HL-60 (cell line): ENCODE measurements at regions not wholly inside any gene's neighbourhood (a gene's known extent, or its start where the extent isn't known, plus 50 kb on each side); places are given as distances from the start of the nearest gene placed in this dataset.

ENCODE experiments used
- DNase-seq, 2 experiments: peaks; one replicate each; pipeline ENCODE4 v3.0.0-alpha.2; 2010 to 2020; ENCODE audit warnings: low read depth in 1 of 2, low spot score in 1 of 2
- H3K27ac ChIP-seq: fragments of 250-450 bp; sonication (Bioruptor Pico); replicated peaks from 2 replicates; pipeline ENCODE4 v1.5.1; 2020; ENCODE audit warnings: mild to moderate bottlenecking, moderate library complexity
- H3K27me3 ChIP-seq: fragments of 250-450 bp; sonication (Bioruptor Pico); 2 replicates; pipeline ENCODE4 v1.5.1; 2021; ENCODE audit warnings: mild to moderate bottlenecking, moderate library complexity; ENCODE audit not compliant: insufficient read depth, poor library complexity, severe bottlenecking
- H3K4me3 ChIP-seq: replicated peaks from 2 replicates; pipeline ENCODE4 v1.5.1; 2011; ENCODE audit warnings: mild to moderate bottlenecking, control low read depth, low read length; ENCODE audit not compliant: insufficient read depth
- GABPA ChIP-seq: IDR thresholded peaks from 2 replicates; pipeline ENCODE4 v1.6.1; 2012; ENCODE audit warnings: low read depth
- POLR2AphosphoS5 ChIP-seq: IDR thresholded peaks from 2 replicates; pipeline ENCODE4 v1.6.1; 2012; ENCODE audit warnings: low read depth
- SPI1 ChIP-seq: IDR thresholded peaks from 2 replicates; pipeline ENCODE4 v1.6.1; 2012; ENCODE audit warnings: low read depth, mild to moderate bottlenecking, borderline replicate concordance
- TF ChIP-seq, protein P1 (sequence below): IDR thresholded peaks from one replicate; pipeline ENCODE4 v1.5.1; 2011; ENCODE audit warnings: low read length, control low read depth, inconsistent platforms; ENCODE audit not compliant: insufficient read depth
- TF ChIP-seq, protein P2 (sequence below): IDR thresholded peaks from 2 replicates; pipeline ENCODE4 v1.6.1; 2012; ENCODE audit warnings: low read depth; ENCODE audit not compliant: insufficient replicate concordance

DNA sequence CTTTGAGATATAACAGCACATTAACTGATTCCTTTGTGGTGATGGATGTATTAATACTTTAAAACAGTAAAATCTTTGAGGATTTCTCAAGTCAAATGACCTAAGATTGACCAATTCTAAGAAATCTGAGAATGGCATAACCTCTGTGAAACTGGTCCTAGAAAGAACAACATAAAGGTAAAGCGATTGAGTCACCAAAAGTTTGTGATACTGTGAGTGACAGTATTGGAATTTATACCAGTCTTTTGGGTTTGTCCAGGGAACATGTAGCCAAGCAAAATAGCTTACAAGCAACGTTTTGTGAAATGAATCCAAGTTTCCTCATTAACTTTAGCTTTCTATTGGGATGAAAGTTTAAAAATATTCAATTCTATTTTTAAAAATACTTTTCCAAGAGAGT is 157.4 kb upstream of the TMEM196 start:
- Histone ChIP-seq H3K4me3 (no peak overlapping the region), H3K27me3 (no peaks in the 10 kb centered on the region), H3K27ac (no peak overlapping the region)
- no peak for DNase-seq
- TF ChIP-seq SPI1 (no peak), POLR2AphosphoS5 (no peak), GABPA (no peak)
- TF ChIP-seq, protein P1, sequence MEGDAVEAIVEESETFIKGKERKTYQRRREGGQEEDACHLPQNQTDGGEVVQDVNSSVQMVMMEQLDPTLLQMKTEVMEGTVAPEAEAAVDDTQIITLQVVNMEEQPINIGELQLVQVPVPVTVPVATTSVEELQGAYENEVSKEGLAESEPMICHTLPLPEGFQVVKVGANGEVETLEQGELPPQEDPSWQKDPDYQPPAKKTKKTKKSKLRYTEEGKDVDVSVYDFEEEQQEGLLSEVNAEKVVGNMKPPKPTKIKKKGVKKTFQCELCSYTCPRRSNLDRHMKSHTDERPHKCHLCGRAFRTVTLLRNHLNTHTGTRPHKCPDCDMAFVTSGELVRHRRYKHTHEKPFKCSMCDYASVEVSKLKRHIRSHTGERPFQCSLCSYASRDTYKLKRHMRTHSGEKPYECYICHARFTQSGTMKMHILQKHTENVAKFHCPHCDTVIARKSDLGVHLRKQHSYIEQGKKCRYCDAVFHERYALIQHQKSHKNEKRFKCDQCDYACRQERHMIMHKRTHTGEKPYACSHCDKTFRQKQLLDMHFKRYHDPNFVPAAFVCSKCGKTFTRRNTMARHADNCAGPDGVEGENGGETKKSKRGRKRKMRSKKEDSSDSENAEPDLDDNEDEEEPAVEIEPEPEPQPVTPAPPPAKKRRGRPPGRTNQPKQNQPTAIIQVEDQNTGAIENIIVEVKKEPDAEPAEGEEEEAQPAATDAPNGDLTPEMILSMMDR: no peak
- TF ChIP-seq, protein P2, sequence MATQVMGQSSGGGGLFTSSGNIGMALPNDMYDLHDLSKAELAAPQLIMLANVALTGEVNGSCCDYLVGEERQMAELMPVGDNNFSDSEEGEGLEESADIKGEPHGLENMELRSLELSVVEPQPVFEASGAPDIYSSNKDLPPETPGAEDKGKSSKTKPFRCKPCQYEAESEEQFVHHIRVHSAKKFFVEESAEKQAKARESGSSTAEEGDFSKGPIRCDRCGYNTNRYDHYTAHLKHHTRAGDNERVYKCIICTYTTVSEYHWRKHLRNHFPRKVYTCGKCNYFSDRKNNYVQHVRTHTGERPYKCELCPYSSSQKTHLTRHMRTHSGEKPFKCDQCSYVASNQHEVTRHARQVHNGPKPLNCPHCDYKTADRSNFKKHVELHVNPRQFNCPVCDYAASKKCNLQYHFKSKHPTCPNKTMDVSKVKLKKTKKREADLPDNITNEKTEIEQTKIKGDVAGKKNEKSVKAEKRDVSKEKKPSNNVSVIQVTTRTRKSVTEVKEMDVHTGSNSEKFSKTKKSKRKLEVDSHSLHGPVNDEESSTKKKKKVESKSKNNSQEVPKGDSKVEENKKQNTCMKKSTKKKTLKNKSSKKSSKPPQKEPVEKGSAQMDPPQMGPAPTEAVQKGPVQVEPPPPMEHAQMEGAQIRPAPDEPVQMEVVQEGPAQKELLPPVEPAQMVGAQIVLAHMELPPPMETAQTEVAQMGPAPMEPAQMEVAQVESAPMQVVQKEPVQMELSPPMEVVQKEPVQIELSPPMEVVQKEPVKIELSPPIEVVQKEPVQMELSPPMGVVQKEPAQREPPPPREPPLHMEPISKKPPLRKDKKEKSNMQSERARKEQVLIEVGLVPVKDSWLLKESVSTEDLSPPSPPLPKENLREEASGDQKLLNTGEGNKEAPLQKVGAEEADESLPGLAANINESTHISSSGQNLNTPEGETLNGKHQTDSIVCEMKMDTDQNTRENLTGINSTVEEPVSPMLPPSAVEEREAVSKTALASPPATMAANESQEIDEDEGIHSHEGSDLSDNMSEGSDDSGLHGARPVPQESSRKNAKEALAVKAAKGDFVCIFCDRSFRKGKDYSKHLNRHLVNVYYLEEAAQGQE: no peak

DNA sequence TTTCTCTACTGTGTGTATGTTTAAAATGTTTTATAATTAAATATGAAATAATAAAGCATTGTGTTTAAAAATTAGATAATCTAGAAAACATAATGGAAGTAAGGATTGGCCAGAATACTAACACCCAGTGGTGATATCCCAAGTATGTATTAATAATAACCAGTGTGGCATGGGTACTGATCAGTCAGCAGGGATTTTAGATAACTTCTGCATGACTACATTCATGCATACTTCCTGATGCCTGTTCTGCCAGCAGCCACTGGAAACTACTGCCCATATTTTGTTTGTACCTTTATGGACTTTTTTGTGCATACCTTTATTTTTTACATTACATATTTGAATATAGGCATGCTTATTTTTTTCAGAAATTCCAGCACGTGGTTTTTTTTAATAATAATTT is 156.6 kb upstream of the TMEM196 start:
- TF ChIP-seq, protein P1: no peak
- TF ChIP-seq POLR2AphosphoS5 (no peak), GABPA (no peak), SPI1 (no peak)
- TF ChIP-seq, protein P2: no peak
- no peak for DNase-seq
- H3K4me3 ChIP-seq: no peak overlapping the region
- H3K27me3 ChIP-seq: no peaks in the 10 kb centered on the region
- no peak overlapping the region for H3K27ac ChIP-seq

DNA sequence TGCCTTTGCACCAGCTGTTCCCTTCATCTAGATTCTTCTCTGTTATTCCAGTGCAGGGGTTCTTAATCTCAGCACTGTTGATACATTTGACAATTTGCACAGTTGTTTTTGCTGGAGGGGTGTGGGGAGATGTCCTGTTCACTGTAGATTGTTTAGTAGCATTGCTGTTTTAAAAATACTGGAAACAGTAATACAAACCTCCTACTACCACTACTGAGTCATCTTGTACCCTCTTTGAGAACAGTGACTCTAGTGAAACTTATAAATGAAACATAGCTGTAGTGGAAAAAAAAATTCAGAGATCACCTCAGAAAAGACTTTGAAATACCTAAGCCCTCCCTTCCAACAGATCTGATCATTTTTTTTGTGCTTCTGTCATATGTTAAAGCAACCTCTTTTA is 154.8 kb upstream of the TMEM196 start:
- H3K27me3 ChIP-seq: no peaks in the 10 kb centered on the region
- no peak overlapping the region for H3K4me3 ChIP-seq
- TF ChIP-seq, protein P1: no peak
- TF ChIP-seq SPI1 (no peak), GABPA (no peak), POLR2AphosphoS5 (no peak)
- TF ChIP-seq, protein P2: no peak
- no peak overlapping the region for H3K27ac ChIP-seq
- no peak for DNase-seq
